MM.1S (cell line): ENCODE measurements at regions not wholly inside any gene's neighbourhood (a gene's known extent, or its start where the extent isn't known, plus 50 kb on each side); places are given as distances from the start of the nearest gene placed in this dataset.

ENCODE experiments used
- EZH2 ChIP-seq: fragments of 300-600 bp; sonication (generic); optimal IDR thresholded peaks from 2 replicates; pipeline ENCODE3; 2017; ENCODE audit warnings: low read depth, mild to moderate bottlenecking, antibody characterized with exemption, low read length, mixed read lengths
- EZH2phosphoT487 ChIP-seq: fragments of 300-600 bp; sonication (generic); IDR thresholded peaks from 2 replicates; pipeline ENCODE4 v1.6.1; 2018; ENCODE audit warnings: antibody characterized with exemption, low read length
- TF ChIP-seq, protein P1 (sequence below): fragments of 300-600 bp; sonication (generic); IDR thresholded peaks from 2 replicates; pipeline ENCODE4 v1.5.1; 2016; ENCODE audit warnings: antibody characterized with exemption, low read length, mixed read lengths

- TF ChIP-seq, protein P1, sequence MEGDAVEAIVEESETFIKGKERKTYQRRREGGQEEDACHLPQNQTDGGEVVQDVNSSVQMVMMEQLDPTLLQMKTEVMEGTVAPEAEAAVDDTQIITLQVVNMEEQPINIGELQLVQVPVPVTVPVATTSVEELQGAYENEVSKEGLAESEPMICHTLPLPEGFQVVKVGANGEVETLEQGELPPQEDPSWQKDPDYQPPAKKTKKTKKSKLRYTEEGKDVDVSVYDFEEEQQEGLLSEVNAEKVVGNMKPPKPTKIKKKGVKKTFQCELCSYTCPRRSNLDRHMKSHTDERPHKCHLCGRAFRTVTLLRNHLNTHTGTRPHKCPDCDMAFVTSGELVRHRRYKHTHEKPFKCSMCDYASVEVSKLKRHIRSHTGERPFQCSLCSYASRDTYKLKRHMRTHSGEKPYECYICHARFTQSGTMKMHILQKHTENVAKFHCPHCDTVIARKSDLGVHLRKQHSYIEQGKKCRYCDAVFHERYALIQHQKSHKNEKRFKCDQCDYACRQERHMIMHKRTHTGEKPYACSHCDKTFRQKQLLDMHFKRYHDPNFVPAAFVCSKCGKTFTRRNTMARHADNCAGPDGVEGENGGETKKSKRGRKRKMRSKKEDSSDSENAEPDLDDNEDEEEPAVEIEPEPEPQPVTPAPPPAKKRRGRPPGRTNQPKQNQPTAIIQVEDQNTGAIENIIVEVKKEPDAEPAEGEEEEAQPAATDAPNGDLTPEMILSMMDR = no peak
- TF ChIP-seq EZH2phosphoT487 = no peak
- TF ChIP-seq EZH2 = no peak
Measured at GRCh38 chrX:39507617-39508299, 590.0 kb downstream of the BCOR start.
